WTC11 (cell line): ENCODE measurements at regions not wholly inside any gene's neighbourhood (a gene's known extent, or its start where the extent isn't known, plus 50 kb on each side); places are given as distances from the start of the nearest gene placed in this dataset.

Experiments used
- CTCF ChIP-seq: fragments of 200-600 bp; IDR thresholded peaks from 2 replicates; pipeline ENCODE4 v1.8.0; 2022; ENCODE audit warnings: antibody characterized with exemption
- E2F1 ChIP-seq: sonication (generic); formaldehyde crosslinking; IDR thresholded peaks from 2 replicates; pipeline ENCODE4 v1.8.0; 2022; ENCODE audit warnings: mild to moderate bottlenecking, missing genetic modification reagents
- JAZF1 ChIP-seq: fragments of 250-450 bp; sonication (Bioruptor Pico); IDR thresholded peaks from 2 replicates; pipeline ENCODE4 v1.9.0; 2021; ENCODE audit warnings: moderate library complexity, mild to moderate bottlenecking, inconsistent platforms

GRCh38 chr15:91741986-91742385 lies 111.5 kb upstream of the SLCO3A1 start:
- TF ChIP-seq JAZF1 (CRISPR knock-in tag) (no peak), E2F1 (CRISPR knock-in tag) (no peak), CTCF (no peak)
